AG04449 (cell line): ENCODE measurements at regions not wholly inside any gene's neighbourhood (a gene's known extent, or its start where the extent isn't known, plus 50 kb on each side); places are given as distances from the start of the nearest gene placed in this dataset.

ENCODE experiments used
- CTCF ChIA-PET: fragments of 350-600 bp; formaldehyde crosslinking; extraction: SDS; loops from one replicate; lab custom pipeline; 2021; ENCODE audit warnings: antibody characterized with exemption; lab: Yijun Ruan, JAX
- POLR2A ChIA-PET: fragments of 400-600, 350-600 bp; formaldehyde crosslinking; extraction: SDS; loops from one replicate; lab custom pipeline; 2020; ENCODE audit warnings: antibody characterized with exemption, inconsistent platforms; lab: Yijun Ruan, JAX
- DNase-seq: peaks from one replicate; pipeline ENCODE4 v3.0.0-alpha.2; 2010; ENCODE audit warnings: low read depth, low spot score
- H3K4me3 ChIP-seq: 2 replicates; pipeline ENCODE4 v1.5.1; 2011; ENCODE audit warnings: low read depth, mild to moderate bottlenecking, control low read depth, low read length
- CTCF ChIP-seq: IDR thresholded peaks from one replicate; pipeline ENCODE4 v1.5.1; 2011; ENCODE audit warnings: mild to moderate bottlenecking, moderate library complexity, low read length, control low read depth, inconsistent platforms; ENCODE audit not compliant: insufficient read depth; ENCODE audit errors: missing control alignments

GRCh38 chr9:126119731-126120130 lies 206.9 kb upstream of the MVB12B start:
- TF ChIP-seq CTCF, result no peak
- H3K4me3 ChIP-seq, result no peak overlapping the region
- ChIA-PET CTCF (no interaction called here), POLR2A (no interaction called here)
- no peak for DNase-seq

GRCh38 chr9:126122901-126123616 lies 203.6 kb upstream of the MVB12B start:
- no peak for DNase-seq
- no peak overlapping the region for H3K4me3 ChIP-seq
- ChIA-PET CTCF (no interaction called here), POLR2A (no interaction called here)
- no peak for TF ChIP-seq CTCF

GRCh38 chr9:126123927-126124326 lies 202.7 kb upstream of the MVB12B start:
- DNase-seq, result no peak
- CTCF ChIA-PET, result no interaction called here
- POLR2A ChIA-PET, result no interaction called here
- no peak for TF ChIP-seq CTCF
- no peak overlapping the region for H3K4me3 ChIP-seq

- ChIA-PET POLR2A (no interaction called here), CTCF (no interaction called here)
- DNase-seq, result no peak
- no peak overlapping the region for H3K4me3 ChIP-seq
- TF ChIP-seq CTCF, result no peak
Measured at GRCh38 chr9:126125177-126125576, 201.5 kb upstream of the MVB12B start.

GRCh38 chr9:126125577-126125976 lies 201.1 kb upstream of the MVB12B start:
- ChIA-PET CTCF (no interaction called here), POLR2A (no interaction called here)
- no peak for DNase-seq
- TF ChIP-seq CTCF, result no peak
- H3K4me3 ChIP-seq, result no peak overlapping the region

GRCh38 chr9:126125992-126126409 lies 200.6 kb upstream of the MVB12B start:
- ChIA-PET CTCF (no interaction called here), POLR2A (no interaction called here)
- TF ChIP-seq CTCF, result no peak
- H3K4me3 ChIP-seq, result no peak overlapping the region
- no peak for DNase-seq
